ENCODE measurements at regions not wholly inside any gene's neighbourhood (a gene's known extent, or its start where the extent isn't known, plus 50 kb on each side); places are given as distances from the start of the nearest gene placed in this dataset.
"Not testable (repeated sequence)": the region's sequence is repeated elsewhere in the genome, so short reads cannot be mapped to it uniquely, and the experiment has no call there.

- no peak for DNase-seq
Measured at GRCh38 chr11:71094296-71095077, 157.9 kb downstream of the SHANK2 start.

- no peak for DNase-seq
Measured at GRCh38 chr11:71093783-71094182, 158.6 kb downstream of the SHANK2 start.

GRCh38 chr11:71091506-71092265 lies 160.7 kb downstream of the SHANK2 start:
- no peak for DNase-seq

GRCh38 chr11:71089571-71089970 lies 162.8 kb downstream of the SHANK2 start:
- no peak for DNase-seq

DNA sequence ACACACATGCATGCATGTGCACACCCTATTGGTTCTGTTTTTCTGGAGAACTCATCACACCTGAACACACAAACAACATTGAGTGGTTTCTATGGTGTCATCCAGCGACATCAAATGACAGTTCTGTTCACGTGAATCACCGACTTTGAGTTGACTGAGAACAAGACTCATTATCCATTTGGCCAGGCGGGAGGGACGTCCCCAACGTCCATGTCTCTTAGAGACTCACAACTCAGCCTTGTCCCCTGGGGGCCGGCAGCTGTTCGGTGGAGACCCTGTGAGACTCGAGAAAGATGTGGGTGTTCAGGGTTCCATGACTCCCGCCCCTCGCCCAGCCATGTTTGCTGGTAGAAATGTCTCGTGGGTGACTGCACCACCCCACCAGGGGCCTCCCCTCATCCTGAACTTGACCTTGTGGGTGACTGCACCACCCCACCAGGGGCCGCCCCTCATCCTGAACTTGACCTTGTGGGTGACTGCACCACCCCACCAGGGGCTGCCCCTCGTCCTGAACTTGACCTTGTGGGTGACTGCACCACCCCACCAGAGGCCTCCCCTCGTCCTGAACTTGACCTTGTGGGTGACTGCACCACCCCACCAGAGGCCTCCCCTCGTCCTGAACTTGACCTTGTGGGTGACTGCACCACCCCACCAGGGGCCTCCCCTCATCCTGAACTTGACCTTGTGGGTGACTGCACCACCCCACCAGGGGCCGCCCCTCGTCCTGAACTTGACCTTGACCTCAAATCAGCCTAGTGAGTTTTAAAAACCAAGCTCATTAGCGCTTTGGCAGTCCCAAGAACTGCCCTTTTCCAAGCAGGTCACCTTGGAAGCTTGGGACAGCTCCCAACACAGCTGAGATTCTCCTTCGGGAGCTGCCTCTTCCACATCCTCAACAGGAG lies 163.8 kb downstream of the SHANK2 start:
- DNase-seq: not testable (repeated sequence)

DNA sequence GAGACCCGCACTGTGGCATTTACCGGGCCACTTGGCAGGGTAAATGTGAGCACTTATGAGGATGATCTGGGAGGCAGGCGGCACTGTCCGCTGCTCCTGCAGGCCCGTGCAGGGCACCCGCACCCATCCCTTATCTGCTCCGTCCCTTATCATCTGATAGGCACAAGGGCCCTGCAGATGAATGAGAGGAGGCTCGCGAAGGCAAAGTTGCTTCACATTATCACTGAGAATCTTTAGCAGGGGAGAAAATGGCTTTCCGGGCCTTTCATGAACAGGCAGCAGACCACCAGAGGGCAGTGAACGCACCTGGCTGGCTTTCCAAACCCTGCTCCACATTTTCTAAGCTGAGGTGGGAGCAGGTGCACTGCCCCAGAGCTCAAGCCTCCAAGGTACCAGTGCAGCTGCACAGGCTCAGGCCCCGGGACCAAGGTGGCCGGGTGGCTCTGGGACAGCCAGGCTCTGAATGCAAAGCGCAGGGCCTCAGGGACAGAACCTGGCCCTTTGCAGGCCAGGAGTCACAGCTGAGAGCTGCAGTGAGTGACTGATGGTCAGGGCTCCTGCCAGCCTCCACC lies 165.6 kb downstream of the SHANK2 start:
- no peak for DNase-seq

GRCh38 chr11:71084306-71085012 lies 167.9 kb downstream of the SHANK2 start:
- no peak for DNase-seq

DNA sequence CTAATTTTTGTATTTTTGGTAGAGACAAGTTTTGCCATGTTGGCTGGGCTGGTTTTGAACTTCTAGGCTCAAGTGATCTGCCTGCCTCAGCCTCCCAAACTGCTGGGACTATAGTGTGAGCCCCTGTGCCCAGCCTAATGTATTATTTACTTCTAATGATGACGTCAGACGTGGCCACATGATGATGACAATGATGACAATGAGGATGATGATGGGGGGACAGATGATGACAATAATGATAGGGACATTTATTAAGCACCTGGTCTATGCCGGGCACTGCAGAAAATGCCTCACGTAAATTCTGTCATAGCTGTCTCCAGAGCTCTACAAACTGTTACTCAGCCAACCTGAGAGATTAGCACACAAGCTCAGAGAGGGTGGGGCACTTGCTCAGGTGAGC lies 169.3 kb downstream of the SHANK2 start:
- DNase-seq: no peak

- no peak for DNase-seq
Measured at GRCh38 chr11:71082454-71082853, 169.9 kb downstream of the SHANK2 start.

GRCh38 chr11:71081704-71082230 lies 170.6 kb downstream of the SHANK2 start:
- DNase-seq: no peak

DNA sequence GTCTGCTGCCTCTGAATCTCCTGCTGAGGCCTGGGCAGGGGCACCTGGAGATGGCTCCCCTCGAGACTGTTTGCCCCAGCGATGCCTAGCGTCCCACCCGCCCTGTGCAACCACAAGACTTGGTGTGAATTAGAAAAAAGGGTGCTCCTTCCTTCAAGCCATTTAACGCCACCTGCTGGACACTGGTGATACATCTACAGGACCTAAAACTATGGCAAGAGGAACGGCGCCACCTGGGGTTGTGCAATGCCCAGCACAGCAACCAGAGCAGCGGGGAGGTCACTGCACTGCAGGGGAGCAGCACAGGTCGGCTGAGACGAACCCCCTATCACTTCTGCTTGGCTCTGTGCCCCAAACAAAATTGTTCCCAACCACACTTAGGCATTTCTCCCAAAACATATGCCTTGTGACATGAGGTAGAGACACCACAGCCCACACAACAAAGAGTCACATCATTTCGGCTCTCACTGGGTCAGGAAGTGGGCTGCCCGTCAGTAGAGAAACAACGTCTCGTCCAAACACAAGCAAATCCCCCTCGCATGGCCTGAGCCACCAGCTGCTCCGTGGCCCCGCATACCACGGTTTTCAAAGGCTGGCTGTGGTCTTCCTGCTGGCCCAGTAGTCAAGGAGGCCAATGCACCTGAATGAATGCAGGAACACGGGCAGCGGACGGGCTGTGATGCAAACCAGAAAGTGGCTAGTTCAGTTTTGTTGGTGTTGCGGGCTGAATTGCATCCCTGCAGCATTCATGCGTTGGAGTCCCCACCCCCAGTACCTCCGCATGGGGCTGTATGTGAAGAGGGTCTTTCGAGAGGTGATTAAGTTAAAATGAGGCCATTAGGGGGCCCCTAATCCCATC lies 171.9 kb downstream of the SHANK2 start:
- peak; percentile 96 for DNase-seq

DNA sequence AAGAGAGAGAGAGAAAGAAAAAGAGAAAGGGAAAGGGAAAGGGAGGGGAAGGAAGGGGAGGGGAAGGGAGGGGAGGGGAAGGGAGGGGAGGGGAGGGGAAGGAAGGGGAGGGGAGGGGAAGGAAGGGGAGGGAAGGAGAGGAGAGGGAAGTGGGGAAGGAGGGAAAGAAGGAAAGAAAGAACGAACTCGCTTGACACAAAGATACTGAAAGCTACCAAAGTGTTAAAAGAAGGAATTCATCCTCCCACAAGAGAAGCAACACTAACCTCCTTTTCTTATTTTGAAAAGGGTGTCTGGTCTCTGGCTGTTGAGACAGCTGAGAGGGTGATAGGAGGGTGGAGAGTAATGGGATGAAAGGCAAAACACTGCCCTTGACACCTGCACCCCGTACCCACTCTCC lies 172.6 kb downstream of the SHANK2 start:
- DNase-seq: no peak

DNA sequence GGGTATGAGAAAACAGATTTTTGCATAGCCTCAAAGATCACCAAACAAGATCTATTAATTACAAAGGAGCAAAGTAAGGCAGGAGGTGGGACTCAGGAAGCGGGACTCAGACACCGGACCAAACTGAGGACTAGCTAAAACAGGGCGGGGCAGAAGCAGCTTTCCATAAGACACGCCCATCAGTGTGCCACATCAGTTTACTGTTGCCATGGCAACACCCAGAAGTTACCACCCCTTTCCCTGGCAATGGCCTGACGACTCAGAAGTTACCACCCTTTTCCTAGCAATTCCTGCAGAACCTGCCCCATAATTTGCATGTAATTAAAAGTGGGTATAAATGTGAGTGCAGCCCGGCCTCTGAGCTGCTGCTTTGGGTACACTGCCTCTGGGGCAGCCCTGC lies 173.9 kb downstream of the SHANK2 start:
- no peak for DNase-seq

GRCh38 chr11:71076525-71077304 lies 175.7 kb downstream of the SHANK2 start:
- no peak for DNase-seq

DNA sequence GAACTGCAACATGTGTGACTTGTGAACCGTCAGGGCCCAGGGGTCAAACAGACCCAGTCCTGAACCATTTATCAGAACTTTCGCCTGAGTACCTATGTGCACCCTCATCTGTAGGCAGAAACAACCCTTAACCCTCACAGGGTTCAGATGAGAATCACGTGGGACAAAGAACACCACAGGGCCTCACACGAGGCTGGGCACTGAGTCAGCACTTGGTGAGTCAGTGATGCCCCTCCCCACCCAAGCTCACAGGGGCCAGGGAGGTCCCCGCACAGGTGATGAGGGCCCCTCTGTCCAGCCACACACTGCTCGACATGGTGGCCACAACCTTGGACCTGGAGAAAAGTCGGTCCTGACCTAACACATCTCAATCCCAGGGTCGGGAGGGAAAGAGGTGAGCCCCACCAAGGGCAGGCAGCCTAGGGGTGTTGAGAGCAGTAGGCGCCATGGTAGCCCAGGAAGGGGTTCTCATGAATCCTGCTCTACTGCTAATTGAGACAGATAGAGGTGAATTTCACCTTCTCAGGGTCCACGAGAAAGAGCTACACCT lies 176.4 kb downstream of the SHANK2 start:
- DNase-seq: no peak

- DNase-seq: no peak
Measured at GRCh38 chr11:71075116-71075720, 177.2 kb downstream of the SHANK2 start.

- no peak for DNase-seq
Measured at GRCh38 chr11:71071736-71072509, 180.5 kb downstream of the SHANK2 start.

Data from KG1 (cell line).